CD4-positive, alpha-beta T cell treated with Interleukin-6 for 4 hours (primary cell): ENCODE measurements at regions not wholly inside any gene's neighbourhood (a gene's known extent, or its start where the extent isn't known, plus 50 kb on each side); places are given as distances from the start of the nearest gene placed in this dataset.
"Not testable (repeated sequence)": the region's sequence is repeated elsewhere in the genome, so short reads cannot be mapped to it uniquely, and the experiment has no call there.

ENCODE experiments used
- DNase-seq: peaks from one replicate; pipeline ENCODE4 v3.0.0-alpha.2; 2020; ENCODE audit warnings: mixed read lengths

DNA sequence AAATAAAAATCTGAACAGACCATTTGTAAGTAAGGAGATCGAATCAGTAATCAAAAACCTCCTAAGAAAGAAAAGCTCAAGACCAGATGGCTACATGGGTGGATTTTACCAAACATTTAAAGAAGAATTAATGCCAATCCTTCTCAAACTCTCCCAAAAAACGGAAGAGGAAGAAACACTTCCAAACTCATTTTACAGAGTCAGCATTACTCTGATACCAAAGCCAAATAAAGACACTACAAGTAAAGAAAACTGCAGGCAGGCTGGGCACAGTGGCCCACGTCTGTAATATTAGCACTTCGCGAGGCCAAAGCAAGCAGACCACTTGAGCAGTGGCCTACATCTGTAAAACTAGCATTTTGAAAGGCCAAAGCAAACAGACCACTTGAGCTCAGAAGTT lies 159.8 kb downstream of the DPY19L2 start:
- DNase-seq = no peak

DNA sequence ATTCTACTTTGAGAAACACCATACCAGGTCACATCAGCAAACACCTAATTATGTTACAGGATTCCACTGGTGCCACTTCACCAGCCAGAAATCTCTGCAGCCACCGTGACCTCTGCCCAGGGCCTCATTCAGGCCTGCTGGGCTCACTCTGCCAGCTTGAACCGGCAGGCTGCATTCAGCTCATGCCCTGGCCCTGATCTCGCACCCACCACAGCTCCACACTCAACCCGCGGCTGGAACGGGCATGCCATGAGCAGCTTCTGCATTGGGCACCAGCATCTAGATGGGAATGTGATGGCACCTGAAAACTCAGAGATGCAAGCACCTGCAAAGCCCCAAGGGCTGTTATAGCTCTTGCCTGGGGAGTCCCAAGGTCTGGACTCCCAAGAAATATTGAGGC lies 168.7 kb downstream of the DPY19L2 start:
- DNase-seq = no peak

DNA sequence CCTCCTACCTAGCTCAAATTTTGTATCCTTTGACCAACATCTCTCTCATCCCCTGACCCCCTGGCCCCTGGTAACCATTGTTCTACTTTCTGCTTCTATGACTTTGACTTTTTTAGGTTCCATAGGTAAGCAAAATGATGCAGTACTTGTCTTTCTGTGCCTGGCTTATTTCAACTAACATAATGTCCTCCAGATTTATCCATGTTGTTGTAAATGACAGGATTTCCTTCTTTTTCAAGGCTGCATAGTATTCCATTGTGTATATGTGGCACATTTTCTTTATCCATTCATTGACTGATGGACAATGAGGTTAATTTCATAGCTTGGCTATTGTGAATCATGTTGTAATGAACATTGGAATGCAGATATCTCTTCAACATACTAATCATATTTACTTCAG lies 170.1 kb downstream of the DPY19L2 start:
- DNase-seq = no peak

DNA sequence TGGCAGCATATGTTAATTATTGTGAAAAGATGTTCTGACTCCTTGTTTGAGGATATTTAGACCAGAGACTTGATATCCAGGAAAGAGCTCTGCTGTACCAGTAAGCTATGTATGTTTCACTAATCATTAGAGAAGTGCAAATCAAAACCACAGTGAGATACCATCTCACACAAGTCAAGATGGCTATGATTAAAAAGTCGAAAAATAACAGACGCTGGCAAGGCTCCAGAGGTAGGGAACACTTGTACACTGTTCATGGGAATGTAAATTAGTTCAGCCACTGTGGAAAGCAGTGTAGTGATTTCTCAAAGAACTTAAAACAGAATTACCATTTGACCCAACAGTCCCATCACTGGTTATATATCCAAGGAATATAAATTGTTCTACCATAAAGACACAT lies 171.6 kb downstream of the DPY19L2 start:
- DNase-seq = no peak

DNA sequence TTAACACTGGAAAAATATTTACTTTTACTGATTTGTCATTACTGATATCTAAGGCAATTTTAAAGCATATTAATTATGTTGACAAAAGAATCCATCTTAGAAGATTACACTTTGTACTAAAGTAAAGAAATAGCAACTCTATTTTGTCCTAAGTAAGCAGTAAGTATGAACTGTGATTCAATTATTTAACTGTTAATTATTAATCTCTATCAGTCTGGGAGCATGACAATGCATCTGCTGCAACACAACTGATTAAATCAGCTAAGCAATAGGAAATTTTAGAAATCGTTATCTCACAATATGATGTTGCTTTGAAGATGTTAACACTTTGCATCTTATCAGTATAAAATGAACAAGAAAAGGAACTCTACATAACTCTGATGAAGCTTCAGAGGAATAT lies 172.3 kb downstream of the DPY19L2 start:
- no peak for DNase-seq

DNA sequence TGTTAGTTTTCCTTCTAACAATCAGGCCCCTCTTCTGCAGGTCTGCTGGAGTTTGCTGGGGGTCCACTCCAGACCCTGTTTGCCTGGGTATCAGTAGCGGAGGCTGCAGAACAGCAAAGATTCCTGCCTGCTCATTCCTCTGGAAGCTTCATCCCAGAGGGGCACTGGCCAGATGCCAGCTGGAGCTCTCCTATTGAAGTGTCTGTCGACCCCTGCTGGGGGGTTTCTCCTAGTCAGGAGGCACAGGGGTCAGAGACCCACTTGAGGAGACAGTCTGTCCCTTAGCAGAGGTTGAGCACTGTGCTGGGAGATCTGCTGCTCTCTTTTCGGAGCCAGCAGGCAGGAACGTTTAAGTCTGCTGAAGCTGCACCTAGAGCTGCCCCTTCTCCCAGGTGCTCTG lies 174.9 kb downstream of the DPY19L2 start:
- not testable (repeated sequence) for DNase-seq

DNA sequence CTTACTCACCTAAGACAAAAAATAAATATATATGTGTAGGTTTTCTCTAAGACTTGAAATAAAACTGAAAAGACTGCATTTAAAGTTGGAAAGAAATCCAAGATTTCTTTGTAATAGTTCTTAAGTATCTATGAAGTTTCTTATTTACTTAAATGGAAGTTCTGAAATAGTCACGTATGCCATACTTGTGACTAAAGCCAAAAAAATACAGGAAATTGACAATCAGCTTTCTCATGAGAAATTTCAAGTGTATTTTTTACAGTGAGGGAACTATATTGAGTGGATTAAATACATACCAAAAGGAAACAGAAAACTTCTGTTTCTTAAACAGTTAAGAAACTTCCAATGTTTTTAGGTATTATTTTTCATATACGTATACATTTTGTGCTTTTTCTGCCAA lies 188.1 kb downstream of the DPY19L2 start:
- no peak for DNase-seq

DNA sequence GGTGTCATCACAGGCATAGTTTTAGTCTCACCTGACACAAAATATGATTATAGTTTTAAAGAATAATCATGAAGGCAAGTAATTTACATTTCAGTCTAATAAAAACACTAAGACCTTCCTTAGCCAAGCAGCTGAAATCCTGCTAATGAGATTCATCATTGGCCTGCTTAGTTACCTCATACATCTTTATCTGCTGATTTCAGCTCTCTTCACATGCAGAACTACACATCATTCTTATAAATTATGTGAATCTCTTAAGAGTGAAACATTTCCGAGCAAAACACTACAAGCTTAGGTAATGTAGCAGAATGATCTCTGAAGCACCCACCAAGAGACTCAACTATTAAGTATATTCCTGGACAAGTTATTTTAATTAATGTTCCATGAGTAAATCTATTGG lies 198.1 kb downstream of the DPY19L2 start:
- DNase-seq = no peak

DNA sequence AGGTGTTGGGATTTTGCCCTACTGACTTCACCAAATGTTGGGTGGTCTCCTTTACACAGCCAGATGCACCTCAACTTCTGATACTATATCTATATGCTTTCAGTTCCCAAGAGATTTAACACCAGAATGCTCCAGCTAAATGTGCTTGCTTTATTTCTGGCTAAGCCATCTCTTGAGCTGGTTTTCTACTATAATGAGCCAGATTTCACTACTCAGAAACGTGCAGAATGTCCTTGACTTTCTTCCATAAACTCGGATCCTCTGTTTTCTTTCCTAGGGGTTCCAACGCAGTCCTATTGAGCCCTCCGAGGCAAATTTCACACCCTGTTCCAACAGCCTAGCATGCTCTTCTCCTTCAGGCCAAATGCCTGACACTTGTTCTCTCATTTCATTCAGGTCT lies 200.3 kb downstream of the DPY19L2 start:
- no peak for DNase-seq

DNA sequence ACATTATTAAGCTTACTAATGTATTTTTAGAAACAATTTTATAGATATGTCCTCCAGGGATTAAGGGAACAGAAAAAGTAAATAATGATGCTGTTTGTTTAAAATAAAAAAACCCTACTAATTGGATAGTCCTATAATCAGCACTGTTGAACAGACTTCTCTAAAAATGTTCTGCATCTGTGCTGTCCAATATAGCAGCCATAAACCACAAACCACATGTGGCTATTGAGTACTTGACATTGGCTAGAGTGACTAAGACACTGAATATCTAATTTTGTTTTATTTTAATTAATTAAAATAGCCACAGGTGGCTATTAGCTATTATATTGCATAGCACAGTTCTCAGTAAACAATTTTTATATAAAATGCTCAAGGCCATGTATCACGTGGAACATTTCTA lies 210.4 kb downstream of the DPY19L2 start:
- DNase-seq = no peak

DNA sequence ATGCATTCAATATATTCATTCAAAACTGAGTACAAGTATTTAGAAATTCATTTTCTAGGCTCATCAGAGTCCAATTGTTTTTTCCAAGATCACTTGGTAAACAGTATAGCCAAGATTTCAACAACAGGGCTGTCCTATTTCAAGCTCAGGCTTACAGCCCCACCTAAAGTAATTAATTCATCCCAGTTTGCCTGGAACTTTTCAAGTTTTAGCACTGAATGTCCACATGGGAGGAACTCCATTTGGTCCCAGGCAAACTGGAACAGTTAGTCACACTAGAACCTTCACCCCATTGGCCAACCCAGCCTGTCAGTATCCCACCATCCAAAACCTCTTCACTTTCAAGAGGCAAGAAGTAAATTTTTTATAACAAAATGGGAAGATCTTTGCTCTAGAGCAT lies 210.9 kb downstream of the DPY19L2 start:
- no peak for DNase-seq

DNA sequence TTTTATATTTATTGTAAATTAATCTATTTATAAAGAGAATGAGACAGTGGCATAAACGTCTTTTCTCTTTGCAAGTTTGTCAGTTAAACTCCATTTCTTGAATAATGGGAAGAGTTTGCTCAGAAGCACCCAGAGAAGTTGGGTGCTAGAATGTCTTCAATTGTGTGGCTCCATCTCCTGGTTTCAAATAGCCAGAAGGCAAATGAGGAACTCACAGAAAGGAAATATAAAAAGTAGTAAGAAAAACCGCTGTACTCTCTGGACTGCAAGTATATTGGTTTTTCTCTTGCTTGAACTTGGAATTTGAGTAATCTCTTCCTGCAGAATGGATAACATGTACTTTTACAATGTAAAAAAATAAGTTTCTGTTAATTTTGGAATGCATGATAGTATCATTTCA lies 217.5 kb downstream of the DPY19L2 start:
- no peak for DNase-seq

DNA sequence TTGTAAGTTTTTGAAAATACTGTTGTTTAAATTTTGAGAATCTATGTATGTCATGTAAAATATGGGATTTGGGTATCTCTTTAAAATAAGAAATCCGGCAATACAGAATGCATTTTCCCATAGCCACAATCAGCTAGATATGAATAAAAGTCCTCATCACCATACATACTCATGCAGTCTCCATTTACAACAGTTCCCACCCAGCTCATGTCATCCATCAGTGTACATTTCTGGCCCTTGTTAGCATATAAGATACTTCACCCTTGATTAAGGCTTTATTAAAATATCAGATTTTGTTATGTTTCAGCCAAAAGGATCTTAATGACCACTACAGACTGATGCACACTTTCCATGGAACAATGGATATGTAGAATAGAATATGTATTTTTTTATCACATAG lies 218.0 kb downstream of the DPY19L2 start:
- no peak for DNase-seq

DNA sequence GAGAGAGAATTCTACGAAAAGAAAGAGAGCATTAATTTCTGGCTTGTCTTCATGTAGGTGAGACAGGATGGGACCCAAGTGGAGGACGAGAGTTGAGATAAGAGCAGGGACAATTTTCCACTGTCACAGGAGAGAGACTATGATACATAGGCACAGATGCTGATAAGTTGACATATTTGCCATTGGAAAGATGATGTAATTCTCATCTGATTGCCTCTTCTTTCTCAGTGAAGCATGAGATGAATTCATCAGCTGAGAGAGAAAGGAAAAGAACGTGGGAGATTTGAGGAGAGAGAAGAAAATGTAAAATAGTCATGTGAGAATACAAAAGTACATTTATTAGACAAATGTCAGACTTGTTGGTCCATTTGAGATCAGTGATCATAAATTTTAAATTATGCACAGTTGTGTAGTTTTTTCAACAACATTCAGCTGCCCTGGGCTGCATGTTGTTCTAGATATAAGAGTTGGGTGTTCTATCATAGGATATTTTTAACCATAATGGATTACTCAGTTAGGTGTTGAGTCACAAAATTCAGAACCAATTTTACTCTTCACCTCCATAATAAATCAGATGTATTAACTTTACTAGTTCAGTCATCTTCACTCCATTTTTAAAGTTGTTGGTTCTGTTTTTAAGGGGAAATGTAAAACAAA lies 222.9 kb downstream of the DPY19L2 start:
- no peak for DNase-seq

DNA sequence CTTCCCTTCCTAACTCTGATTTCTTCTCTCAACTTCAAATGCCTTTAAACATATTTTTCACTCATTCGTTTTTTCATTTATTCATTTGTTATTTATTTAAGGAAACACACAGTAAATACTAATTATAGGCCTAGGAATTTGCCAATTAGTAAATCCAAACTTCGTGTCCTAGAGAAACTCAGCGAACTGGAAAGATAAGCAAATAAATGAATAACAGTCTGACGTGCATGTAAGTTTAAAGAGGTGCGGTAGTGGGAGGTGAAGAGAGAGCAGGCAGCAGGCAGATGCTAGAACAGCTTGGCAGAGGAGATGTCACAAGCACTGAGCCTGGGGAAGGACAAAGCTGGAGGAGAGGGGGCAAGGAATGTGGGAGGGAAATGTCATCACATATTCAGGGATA lies 228.2 kb downstream of the DPY19L2 start:
- no peak for DNase-seq

DNA sequence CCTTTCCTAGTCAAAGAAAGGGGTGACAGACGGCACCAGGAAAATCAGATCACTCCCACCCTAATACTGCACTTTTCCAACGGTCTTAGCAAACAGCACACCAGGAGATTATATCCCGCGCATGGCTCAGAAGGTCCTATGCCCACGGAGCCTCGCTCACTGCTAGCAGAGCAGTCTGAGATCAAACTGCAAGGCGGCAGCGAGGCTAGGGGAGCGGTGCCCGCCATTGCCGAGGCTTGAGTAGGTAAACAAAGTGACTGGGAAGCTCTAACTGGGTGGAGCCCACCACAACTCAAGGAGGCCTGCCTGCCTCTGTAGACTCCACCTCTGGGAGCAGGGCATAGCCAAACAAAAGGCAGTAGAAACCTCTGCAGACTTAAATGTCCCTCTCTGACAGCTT lies 233.9 kb downstream of the DPY19L2 start:
- not testable (repeated sequence) for DNase-seq

DNA sequence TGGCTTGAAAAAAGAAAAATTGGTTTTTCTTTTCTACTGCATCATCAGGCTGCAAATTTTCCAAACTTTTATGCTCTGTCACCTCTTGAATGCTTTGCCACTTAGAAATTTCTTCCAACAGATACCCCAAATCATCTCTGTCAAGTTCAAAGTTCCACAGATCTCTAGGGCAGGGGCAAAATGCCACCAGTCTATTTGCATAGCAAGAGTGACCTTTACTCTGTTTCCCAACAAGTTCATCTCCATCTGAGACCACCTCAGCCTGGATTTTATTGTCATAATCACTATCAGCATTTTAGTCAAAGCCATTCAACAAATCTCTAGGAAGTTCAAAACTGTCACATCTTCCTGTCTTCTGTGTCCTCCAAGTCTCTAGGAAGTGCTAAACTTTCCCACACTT lies 240.3 kb downstream of the DPY19L2 start:
- DNase-seq = not testable (repeated sequence)

DNA sequence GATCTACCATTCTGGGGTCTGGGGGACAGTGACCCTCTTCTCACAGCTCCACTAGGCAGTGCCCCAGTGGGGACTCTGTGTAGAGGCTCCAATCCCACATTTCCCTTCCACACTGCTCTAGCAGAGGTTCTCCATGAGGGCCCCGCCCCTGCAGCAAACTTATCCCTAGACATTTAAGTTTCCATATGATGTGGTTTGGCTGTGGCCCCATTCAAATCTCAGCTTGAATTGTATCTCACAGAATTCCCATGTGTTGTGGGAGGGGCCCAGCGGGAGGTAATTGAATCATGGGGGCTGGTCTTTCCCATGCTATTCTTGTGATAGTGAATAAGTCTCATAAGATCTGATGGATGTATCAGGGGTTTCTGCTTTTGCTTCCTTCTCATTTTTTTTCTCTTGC lies 241.3 kb downstream of the DPY19L2 start:
- not testable (repeated sequence) for DNase-seq

DNA sequence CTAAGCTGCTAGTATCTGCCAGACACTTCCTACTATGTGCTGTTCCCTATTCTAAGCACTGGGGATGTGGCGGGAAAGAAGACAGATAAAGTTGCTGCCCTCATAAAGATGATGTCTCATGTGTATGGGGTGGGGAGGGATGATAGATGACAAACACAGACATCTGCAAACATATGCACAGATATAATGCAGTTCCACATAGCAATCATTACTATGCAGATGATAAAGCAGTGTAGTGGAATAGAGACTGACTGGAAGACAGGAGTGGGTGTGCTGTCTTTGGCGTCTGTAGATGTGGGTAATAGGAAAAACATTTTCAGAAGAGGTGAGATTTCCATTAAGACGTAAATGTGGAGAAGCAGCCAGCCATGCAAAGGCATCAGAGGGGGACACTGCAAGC lies 243.6 kb downstream of the DPY19L2 start:
- DNase-seq = no peak

DNA sequence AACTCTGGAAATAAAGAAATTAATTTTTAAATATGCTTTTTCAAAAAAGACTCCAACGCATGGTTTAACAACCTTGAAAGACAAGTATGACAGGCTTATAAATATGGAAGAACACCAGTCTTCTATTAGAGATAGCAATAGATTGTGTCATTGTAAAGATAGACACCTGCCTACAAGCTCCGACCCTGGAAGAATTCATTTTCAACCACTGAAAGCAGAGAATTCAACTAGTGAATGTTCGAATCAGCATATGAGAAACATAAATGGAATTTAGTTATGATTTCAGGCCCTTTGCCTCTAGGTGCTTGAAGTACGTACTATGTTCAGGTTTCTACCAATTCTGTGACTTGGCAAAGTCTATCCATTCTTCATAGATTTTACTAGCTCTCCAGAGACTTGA lies 244.5 kb downstream of the DPY19L2 start:
- no peak for DNase-seq

DNA sequence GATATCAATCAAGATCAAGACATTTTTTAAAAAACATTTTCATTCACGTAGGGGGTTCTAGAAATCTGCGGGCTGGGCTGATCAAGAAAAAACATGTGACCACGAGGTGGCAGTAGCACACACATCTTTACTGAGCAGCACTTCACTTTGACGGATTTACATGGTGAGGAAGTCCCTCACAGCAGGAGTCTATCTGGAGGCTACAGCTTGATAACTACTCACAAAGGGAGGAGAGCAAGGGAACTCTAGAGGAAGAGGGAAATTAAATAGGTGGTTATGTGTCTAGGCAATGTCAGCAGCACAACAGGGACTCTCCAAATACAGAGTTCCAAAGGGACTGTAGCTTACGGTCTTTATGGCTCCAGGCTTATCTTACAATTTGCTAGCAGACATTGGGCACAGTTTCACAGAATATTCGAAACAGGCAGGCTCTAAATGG lies 248.1 kb downstream of the DPY19L2 start:
- peak; percentile 30 for DNase-seq

DNA sequence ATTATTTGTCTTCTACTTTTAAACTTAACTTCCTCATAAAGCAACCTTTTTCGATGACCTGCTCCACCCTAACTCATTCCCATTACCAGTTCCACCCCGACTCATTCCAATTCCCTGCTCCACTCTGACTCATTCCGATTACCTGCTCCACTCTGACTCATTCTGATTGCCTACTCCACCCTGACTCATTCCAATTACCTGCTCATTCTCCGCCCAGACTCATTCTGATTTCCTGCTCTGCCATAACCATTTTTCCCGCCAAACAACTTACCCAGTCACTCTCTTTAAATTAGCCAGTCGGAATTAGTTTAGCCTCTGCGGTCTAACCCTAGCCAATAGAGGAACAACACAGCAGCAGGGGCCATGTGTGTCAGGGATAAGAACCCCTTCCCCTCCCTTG lies 249.1 kb downstream of the DPY19L2 start:
- DNase-seq = no peak

DNA sequence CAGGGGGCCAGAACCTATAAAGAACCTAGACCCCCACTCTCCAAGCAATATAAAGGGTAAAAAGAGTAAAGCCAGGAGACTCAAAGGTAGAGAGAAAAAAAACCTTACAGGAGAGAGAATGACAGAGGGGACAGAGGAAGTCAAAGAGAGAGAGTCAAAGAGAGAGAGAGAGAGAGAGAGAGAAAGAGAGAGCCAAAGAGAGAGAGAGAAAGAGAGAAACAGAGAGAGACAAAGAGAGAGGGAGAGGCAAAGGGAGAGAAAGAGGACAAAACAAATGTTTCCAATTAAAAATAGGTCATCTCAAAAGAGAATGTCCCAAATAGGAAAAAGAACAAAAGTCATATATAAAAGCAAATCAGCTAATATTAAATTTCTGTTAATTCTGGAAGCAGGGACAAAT lies 251.5 kb downstream of the DPY19L2 start:
- DNase-seq = no peak

DNA sequence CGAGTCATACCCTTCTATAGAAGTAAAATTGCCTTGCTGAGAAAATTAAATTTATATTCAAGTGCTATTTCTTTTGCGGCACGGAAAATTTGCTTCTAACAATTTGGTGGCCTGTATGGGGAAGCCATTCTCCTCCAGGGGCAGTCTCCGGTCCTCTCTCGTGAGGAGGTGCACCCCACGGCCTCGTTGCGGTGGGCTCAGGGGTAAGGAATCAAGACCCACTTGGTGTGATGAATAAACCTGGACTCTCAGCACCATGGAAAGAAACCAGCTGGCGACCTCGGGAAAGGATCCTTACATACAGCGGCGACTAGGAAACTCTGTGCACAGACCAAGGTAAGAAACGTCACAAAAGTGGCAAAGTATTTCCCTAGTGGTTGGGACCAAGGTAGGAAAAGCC lies 252.9 kb downstream of the DPY19L2 start:
- DNase-seq = no peak

DNA sequence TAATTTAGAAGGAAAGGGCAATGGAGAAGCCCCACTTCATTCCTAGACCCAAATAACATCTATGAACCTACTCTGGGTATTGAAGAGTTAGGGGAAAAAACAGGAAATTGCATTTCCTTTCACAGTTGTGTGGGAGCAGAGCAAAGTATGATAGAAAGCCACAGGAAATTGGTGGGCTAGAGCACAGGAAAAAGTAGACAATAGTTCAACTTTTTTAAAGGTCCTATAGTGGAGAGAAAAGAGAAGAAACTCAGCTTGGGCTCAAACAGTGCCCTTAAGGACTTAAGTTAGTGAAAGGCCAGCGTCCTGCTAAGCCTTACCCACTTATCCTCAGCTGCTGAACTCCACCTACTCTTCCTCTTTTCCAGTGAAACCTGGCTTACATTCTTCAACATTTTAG lies 258.1 kb downstream of the DPY19L2 start:
- no peak for DNase-seq

DNA sequence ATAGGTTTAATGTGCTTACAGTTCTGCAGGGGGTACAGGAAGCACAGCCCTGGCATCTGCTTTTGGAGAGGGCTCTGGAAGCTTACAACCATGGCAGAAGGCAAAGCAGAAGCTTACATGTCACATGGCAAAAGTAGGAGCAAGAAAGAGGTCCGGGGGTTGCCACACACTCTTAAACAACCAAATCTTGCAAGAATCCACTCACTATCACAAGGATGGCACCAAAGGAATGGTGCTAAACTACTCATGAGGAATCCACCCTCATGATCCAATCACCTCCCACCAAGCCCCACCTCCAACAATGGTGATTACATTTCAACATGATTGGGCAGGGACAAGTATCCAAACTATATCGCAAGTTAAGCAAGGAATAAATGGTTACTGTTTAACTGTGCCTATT lies 255.8 kb upstream of the AVPR1A start:
- DNase-seq = no peak
